ENCODE measurements at regions not wholly inside any gene's neighbourhood (a gene's known extent, or its start where the extent isn't known, plus 50 kb on each side); places are given as distances from the start of the nearest gene placed in this dataset.
"Not testable (repeated sequence)": the region's sequence is repeated elsewhere in the genome, so short reads cannot be mapped to it uniquely, and the experiment has no call there.

GRCh38 chr6:115835314-115835713 is 225.4 kb downstream of the FRK start:
- no peak for DNase-seq (ENCODE audit: low read depth in 1 of 2, low spot score in 1 of 2)
- no peak for TF ChIP-seq JUND (IDR thresholded peaks at IDR 0.05; ENCODE audit: low read depth)
- in situ Hi-C loops (cut with HindIII; ENCODE audit: low pct_unique_long_range_greater_than_20kb, low sequenced_read_pairs), result no loop called here

DNA sequence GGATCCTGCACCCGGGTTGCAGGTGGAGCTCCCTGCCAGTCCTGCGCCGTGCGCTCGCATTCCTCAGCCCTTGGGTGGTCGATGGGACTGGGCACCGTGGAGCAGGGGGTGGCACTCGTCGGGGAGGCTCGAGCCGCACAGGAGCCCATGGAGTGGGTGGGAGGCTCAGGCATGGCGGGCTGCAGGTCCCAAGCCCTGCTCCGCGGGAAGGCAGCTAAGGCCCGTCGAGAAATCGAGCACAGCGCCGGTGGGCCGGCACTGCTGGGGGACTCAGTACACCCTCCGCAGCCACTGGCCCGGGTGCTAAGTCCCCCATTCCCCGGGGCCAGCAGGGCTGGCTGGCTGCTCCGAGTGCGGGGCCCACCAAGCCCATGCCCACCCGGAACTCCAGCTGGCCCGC is 226.1 kb downstream of the FRK start:
- in situ Hi-C loops (cut with HindIII; ENCODE audit: low pct_unique_long_range_greater_than_20kb, low sequenced_read_pairs); DNase-seq (ENCODE audit: low read depth in 1 of 2, low spot score in 1 of 2): not testable (repeated sequence)

DNA sequence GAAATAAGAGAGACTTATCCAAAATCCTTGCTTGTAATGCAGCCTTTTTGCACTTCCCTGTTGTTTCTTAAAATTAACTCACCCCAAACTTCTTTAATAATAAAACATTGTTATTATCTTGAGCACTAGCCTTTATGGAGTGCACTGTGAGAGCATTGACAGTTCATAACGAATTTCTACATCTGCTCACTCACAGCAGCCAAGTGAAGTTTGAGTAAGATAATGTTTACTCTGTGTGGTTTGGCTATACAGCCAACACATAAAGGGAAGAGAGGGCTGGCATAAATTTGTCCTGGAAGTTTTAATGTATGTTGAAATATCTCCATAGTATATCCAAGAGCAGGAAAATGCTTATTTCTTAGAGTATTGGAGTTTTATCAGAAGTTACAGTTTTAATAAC is 227.9 kb downstream of the FRK start:
- in situ Hi-C loops (cut with HindIII; ENCODE audit: low pct_unique_long_range_greater_than_20kb, low sequenced_read_pairs), result no loop called here
- DNase-seq (ENCODE audit: low read depth in 1 of 2, low spot score in 1 of 2), result no peak
- TF ChIP-seq JUND (IDR thresholded peaks at IDR 0.05; ENCODE audit: low read depth), result no peak

DNA sequence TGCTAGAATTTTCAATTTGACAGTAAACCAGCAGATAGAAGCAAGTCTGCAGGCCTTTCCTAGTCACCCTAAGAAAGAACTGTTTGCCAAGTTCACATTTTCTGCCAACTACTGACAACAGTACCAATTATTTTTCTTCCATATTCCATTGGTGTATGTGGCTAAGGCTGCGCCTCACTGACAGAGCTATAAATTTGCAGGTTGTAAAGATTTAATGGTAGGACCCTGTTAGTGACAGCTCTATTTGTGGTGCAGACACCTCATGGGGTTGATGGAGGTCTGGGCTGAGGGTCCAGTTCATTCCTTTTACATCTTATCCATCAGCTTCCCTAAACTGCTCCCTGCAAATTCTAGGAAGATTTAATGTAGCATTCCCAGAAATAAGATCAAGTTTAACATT is 228.5 kb downstream of the FRK start:
- TF ChIP-seq JUND (IDR thresholded peaks at IDR 0.05; ENCODE audit: low read depth), result no peak
- in situ Hi-C loops (cut with HindIII; ENCODE audit: low pct_unique_long_range_greater_than_20kb, low sequenced_read_pairs), result no loop called here
- DNase-seq (ENCODE audit: low read depth in 1 of 2, low spot score in 1 of 2), result no peak

GRCh38 chr6:115830895-115831294 is 229.8 kb downstream of the FRK start:
- no peak for TF ChIP-seq JUND (IDR thresholded peaks at IDR 0.05; ENCODE audit: low read depth)
- in situ Hi-C loops (cut with HindIII; ENCODE audit: low pct_unique_long_range_greater_than_20kb, low sequenced_read_pairs), result no loop called here
- DNase-seq (ENCODE audit: low read depth in 1 of 2, low spot score in 1 of 2), result no peak

DNA sequence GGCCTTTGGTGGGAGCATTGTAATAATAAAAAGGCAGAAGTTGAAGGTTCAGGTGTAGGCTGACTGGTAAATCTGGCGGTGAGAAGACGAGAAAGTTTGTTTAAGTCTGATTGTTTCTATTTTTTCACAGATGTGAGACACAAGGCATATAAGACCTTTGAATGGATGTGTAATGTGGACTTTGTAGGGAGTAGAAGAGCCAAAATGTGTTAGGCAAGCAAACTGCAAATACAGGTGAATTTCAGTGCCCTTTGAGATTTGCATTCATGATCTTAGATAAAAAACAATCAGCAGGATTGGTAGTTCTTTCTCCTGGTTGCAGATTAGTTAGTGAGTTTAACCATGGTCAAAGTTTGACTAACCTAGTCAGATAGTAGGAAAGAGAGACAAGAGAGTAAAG is 238.9 kb downstream of the FRK start:
- in situ Hi-C loops (cut with HindIII; ENCODE audit: low pct_unique_long_range_greater_than_20kb, low sequenced_read_pairs), result no loop called here
- TF ChIP-seq JUND (IDR thresholded peaks at IDR 0.05; ENCODE audit: low read depth), result no peak

GRCh38 chr6:115819506-115819905 is 241.2 kb downstream of the FRK start:
- no peak for DNase-seq (ENCODE audit: low read depth in 1 of 2, low spot score in 1 of 2)
- TF ChIP-seq JUND (IDR thresholded peaks at IDR 0.05; ENCODE audit: low read depth), result no peak
- in situ Hi-C loops (cut with HindIII; ENCODE audit: low pct_unique_long_range_greater_than_20kb, low sequenced_read_pairs), result no loop called here

More for the DNA sequence above, 238.9 kb downstream of the FRK start:
- no peak for DNase-seq (ENCODE audit: low read depth in 1 of 2, low spot score in 1 of 2)

- no peak for DNase-seq (ENCODE audit: low read depth in 1 of 2, low spot score in 1 of 2)
- in situ Hi-C loops (cut with HindIII; ENCODE audit: low pct_unique_long_range_greater_than_20kb, low sequenced_read_pairs), result no loop called here
- no peak for TF ChIP-seq JUND (IDR thresholded peaks at IDR 0.05; ENCODE audit: low read depth)
These were observed 243.5 kb downstream of the FRK start for GRCh38 chr6:115817161-115817560.

- TF ChIP-seq JUND (IDR thresholded peaks at IDR 0.05; ENCODE audit: low read depth), result no peak
- in situ Hi-C loops (cut with HindIII; ENCODE audit: low pct_unique_long_range_greater_than_20kb, low sequenced_read_pairs), result no loop called here
These were observed 245.8 kb downstream of the FRK start for GRCh38 chr6:115814907-115815306.

GRCh38 chr6:115811541-115811940 is 249.2 kb downstream of the FRK start:
- in situ Hi-C loops (cut with HindIII; ENCODE audit: low pct_unique_long_range_greater_than_20kb, low sequenced_read_pairs), result no loop called here
- no peak for DNase-seq (ENCODE audit: low read depth in 1 of 2, low spot score in 1 of 2)
- no peak for TF ChIP-seq JUND (IDR thresholded peaks at IDR 0.05; ENCODE audit: low read depth)

More at GRCh38 chr6:115814907-115815306, 245.8 kb downstream of the FRK start:
- no peak for DNase-seq (ENCODE audit: low read depth in 1 of 2, low spot score in 1 of 2)

DNA sequence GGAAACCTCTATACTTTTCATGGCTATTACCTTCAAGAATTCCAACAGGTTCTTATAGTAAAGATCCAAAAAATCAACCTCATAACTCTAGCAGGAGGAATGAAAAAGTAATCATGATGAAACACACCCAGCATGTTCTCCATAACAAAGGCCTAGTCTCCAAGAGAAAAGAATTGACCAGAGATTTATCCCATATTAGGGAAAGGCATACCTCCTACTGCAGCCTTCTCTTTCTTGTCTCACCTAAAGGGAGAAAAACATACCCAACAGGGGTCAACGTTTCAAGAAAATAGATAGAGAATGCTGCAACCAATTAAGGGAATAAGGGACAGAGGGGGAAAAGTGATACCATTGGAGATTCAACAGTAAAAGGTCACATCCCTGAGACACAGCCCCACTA is 262.5 kb downstream of the FRK start:
- DNase-seq (ENCODE audit: low read depth in 1 of 2, low spot score in 1 of 2), result no peak
- no peak for TF ChIP-seq JUND (IDR thresholded peaks at IDR 0.05; ENCODE audit: low read depth)
- in situ Hi-C loops (cut with HindIII; ENCODE audit: low pct_unique_long_range_greater_than_20kb, low sequenced_read_pairs), result no loop called here

DNA sequence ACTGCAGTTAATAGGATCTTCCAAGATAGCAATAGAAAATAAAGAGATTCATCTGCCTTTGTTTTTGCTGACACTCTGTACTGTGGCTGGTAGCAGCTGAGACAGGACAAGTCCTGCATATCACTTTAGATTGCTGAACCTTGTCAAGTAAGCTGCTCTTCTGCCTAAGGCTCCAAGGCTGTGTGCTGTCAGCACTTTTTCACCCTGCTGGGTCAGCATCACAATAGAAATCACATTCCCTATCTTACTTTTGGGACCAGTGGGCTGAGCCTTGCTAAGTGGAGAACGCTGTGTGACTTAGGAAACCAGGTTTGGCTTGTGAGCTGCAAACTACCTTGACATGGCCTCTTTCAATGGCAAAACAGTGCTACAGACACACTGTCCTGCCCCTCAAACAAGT is 263.9 kb downstream of the FRK start:
- no peak for TF ChIP-seq JUND (IDR thresholded peaks at IDR 0.05; ENCODE audit: low read depth)
- DNase-seq (ENCODE audit: low read depth in 1 of 2, low spot score in 1 of 2), result no peak
- in situ Hi-C loops (cut with HindIII; ENCODE audit: low pct_unique_long_range_greater_than_20kb, low sequenced_read_pairs), result no loop called here

DNA sequence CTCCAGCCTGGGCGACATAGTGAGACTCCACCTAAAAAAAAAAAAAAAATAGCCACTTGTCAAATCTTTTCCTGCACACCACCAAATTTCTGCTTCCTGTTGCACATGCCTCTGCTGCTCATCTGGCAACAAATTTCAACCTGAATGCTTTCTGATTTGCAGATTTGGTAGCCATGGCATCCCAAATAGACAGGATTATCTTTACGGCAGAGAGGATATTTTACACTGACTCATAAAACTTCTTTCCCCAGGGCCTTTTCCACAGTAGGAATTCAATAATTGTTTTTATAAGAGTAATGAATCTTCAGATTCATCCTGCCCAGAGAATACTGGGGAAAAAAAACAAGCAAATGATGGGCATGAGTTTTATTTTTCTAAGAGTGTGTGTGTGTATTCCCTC is 264.6 kb downstream of the FRK start:
- in situ Hi-C loops (cut with HindIII; ENCODE audit: low pct_unique_long_range_greater_than_20kb, low sequenced_read_pairs), result no loop called here
- DNase-seq (ENCODE audit: low read depth in 1 of 2, low spot score in 1 of 2), result no peak
- TF ChIP-seq JUND (IDR thresholded peaks at IDR 0.05; ENCODE audit: low read depth), result no peak

GRCh38 chr6:115783402-115784061 is 277.2 kb downstream of the FRK start:
- no peak for TF ChIP-seq JUND (IDR thresholded peaks at IDR 0.05; ENCODE audit: low read depth)
- DNase-seq (ENCODE audit: low read depth in 1 of 2, low spot score in 1 of 2), result no peak
- in situ Hi-C loops (cut with HindIII; ENCODE audit: low pct_unique_long_range_greater_than_20kb, low sequenced_read_pairs), result no loop called here
